Stomach smooth muscle (tissue), 2 donors: ENCODE measurements at regions not wholly inside any gene's neighbourhood (a gene's known extent, or its start where the extent isn't known, plus 50 kb on each side); places are given as distances from the start of the nearest gene placed in this dataset.
"Not testable (repeated sequence)": the region's sequence is repeated elsewhere in the genome, so short reads cannot be mapped to it uniquely, and the experiment has no call there.

Experiments
- H3K27ac ChIP-seq: one replicate; pipeline ENCODE4 v1.7.0; 2013; ENCODE audit warnings: mild to moderate bottlenecking, low read length, inconsistent platforms
- H3K27me3 ChIP-seq, 2 donors: one replicate each; pipeline ENCODE4 v1.7.0; 2013; ENCODE audit warnings: low read length in 2 of 2; ENCODE audit not compliant: insufficient read depth in 2 of 2, control insufficient read depth in 1 of 2
- H3K36me3 ChIP-seq, 2 donors: one replicate each; pipeline ENCODE4 v1.7.0; 2013; ENCODE audit warnings: low read length in 2 of 2; ENCODE audit not compliant: control insufficient read depth in 2 of 2, insufficient read depth in 2 of 2
- H3K4me1 ChIP-seq: one replicate; pipeline ENCODE4 v1.7.0; 2013; ENCODE audit warnings: low read length; ENCODE audit not compliant: control insufficient read depth, insufficient read depth
- H3K4me3 ChIP-seq, 2 donors: one replicate each; pipeline ENCODE4 v1.7.0; 2013; ENCODE audit warnings: low read length in 2 of 2
- H3K9ac ChIP-seq, 2 donors: one replicate each; pipeline ENCODE4 v1.7.0; 2013; ENCODE audit warnings: low read length in 2 of 2, mild to moderate bottlenecking in 1 of 2
- H3K9me3 ChIP-seq, 2 donors: one replicate each; pipeline ENCODE4 v1.7.0; 2013; ENCODE audit warnings: low read length in 2 of 2; ENCODE audit not compliant: control insufficient read depth in 2 of 2
- donor health status: healthy.
- donor health status: Pancreatic carcinoma.

- Histone ChIP-seq H3K36me3 (no peaks in the 10 kb centered on the region), H3K4me1 (no peaks in the 10 kb centered on the region), H3K27ac (no peak overlapping the region), H3K4me3 (no peak overlapping the region), H3K9ac (no peak overlapping the region), H3K27me3 (no peaks in the 10 kb centered on the region), H3K9me3 (no peaks in the 10 kb centered on the region)
Measured at GRCh38 chr12:92408072-92408900, 262.6 kb upstream of the BTG1 start.

- H3K9me3 ChIP-seq, H3K4me3 ChIP-seq, H3K27me3 ChIP-seq, H3K4me1 ChIP-seq, H3K9ac ChIP-seq, H3K36me3 ChIP-seq, H3K27ac ChIP-seq: not testable (repeated sequence)
Measured at GRCh38 chr12:92406404-92407070, 260.9 kb upstream of the BTG1 start.

- H3K36me3 ChIP-seq, H3K4me1 ChIP-seq, H3K4me3 ChIP-seq, H3K27ac ChIP-seq, H3K9ac ChIP-seq, H3K9me3 ChIP-seq, H3K27me3 ChIP-seq: not testable (repeated sequence)
Measured at GRCh38 chr12:92405801-92406251, 260.2 kb upstream of the BTG1 start.

- H3K9ac ChIP-seq, result no peak overlapping the region
- H3K9me3 ChIP-seq, result no peaks in the 10 kb centered on the region
- no peaks in the 10 kb centered on the region for H3K36me3 ChIP-seq
- no peak overlapping the region for H3K4me3 ChIP-seq
- no peaks in the 10 kb centered on the region for H3K4me1 ChIP-seq
- no peaks in the 10 kb centered on the region for H3K27me3 ChIP-seq
- no peak overlapping the region for H3K27ac ChIP-seq
Measured at GRCh38 chr12:92404921-92405320, 259.3 kb upstream of the BTG1 start.

- no peak overlapping the region for H3K27ac ChIP-seq
- no peaks in the 10 kb centered on the region for H3K9me3 ChIP-seq
- H3K36me3 ChIP-seq, result no peaks in the 10 kb centered on the region
- H3K27me3 ChIP-seq, result no peaks in the 10 kb centered on the region
- no peaks in the 10 kb centered on the region for H3K4me1 ChIP-seq
- no peak overlapping the region for H3K4me3 ChIP-seq
- no peak overlapping the region for H3K9ac ChIP-seq
Measured at GRCh38 chr12:92404259-92404894, 258.7 kb upstream of the BTG1 start.

- H3K36me3 ChIP-seq, result no peaks in the 10 kb centered on the region
- H3K27me3 ChIP-seq, result no peaks in the 10 kb centered on the region
- H3K9me3 ChIP-seq, result no peaks in the 10 kb centered on the region
- H3K9ac ChIP-seq, result no peak overlapping the region
- H3K4me3 ChIP-seq, result no peak overlapping the region
- no peak overlapping the region for H3K27ac ChIP-seq
- H3K4me1 ChIP-seq, result no peaks in the 10 kb centered on the region
Measured at GRCh38 chr12:92403210-92404175, 257.8 kb upstream of the BTG1 start.

- H3K4me3 ChIP-seq, result no peak overlapping the region
- no peaks in the 10 kb centered on the region for H3K36me3 ChIP-seq
- H3K27ac ChIP-seq, result no peak overlapping the region
- no peaks in the 10 kb centered on the region for H3K27me3 ChIP-seq
- no peaks in the 10 kb centered on the region for H3K9me3 ChIP-seq
- H3K9ac ChIP-seq, result no peak overlapping the region
- H3K4me1 ChIP-seq, result no peaks in the 10 kb centered on the region
Measured at GRCh38 chr12:92402415-92402814, 256.8 kb upstream of the BTG1 start.

GRCh38 chr12:92400006-92400405 is 254.4 kb upstream of the BTG1 start:
- Histone ChIP-seq H3K36me3 (no peaks in the 10 kb centered on the region), H3K9ac (no peak overlapping the region), H3K27ac (no peak overlapping the region), H3K9me3 (no peaks in the 10 kb centered on the region), H3K4me1 (no peaks in the 10 kb centered on the region), H3K27me3 (no peaks in the 10 kb centered on the region), H3K4me3 (no peak overlapping the region)

- Histone ChIP-seq H3K27ac (no peak overlapping the region), H3K36me3 (no peaks in the 10 kb centered on the region)
Measured at GRCh38 chr12:92398565-92399309, 253.1 kb upstream of the BTG1 start.

More at GRCh38 chr12:92398565-92399309, 253.1 kb upstream of the BTG1 start:
- Histone ChIP-seq H3K27me3 (no peaks in the 10 kb centered on the region), H3K4me3 (no peak overlapping the region), H3K4me1 (no peaks in the 10 kb centered on the region), H3K9me3 (peaks cover 0 to 3% of the 10 kb centered on the region in 2 donors), H3K9ac (no peak overlapping the region)
